Frontal cortex (tissue), 3 donors: ENCODE measurements at regions not wholly inside any gene's neighbourhood (a gene's known extent, or its start where the extent isn't known, plus 50 kb on each side); places are given as distances from the start of the nearest gene placed in this dataset.

Source experiments
- DNase-seq, 2 donors: peaks; one replicate each; pipeline ENCODE4 v3.0.0; 2012; ENCODE audit warnings: low spot score in 2 of 2
- FAIRE-seq: peaks from 2 replicates; lab custom pipeline; 2012; peaks lifted over from hg19 to GRCh38; lab: Jason Lieb, UNC
- donor health status: control.
- donor health status: control.
- donor health status: control.

DNA sequence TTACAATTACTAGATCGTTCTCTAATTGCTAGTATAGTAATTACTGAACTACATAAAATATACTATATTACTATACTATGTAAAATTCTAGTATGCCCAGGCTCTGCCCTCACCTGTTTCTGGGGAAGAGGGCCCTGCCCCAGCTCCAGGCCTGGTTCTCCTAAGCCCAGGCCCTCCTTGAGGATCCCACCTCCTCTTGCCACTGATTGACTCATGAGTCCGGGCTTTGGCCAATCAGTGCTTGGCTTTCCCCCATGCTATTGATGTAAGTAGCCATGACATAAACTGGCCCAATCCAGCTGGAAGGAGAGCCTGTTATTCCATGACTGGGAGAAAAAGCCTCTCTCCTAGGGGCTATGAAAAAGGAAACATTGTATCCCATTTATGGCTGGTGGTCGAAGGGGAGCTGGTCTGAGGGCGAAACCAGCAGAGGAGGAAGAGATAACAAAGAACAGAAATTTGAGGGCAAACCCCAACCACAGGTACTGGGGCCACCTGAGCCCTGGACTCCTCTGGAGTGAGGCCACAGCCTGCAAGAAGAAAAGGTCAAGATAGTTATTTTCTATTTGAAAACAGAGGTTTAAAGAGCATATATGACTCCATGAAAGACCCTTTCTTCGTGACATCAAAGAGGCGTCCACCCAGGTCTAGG lies 129.3 kb upstream of the CD93 start:
- DNase-seq (no peak), FAIRE-seq (no peak)

DNA sequence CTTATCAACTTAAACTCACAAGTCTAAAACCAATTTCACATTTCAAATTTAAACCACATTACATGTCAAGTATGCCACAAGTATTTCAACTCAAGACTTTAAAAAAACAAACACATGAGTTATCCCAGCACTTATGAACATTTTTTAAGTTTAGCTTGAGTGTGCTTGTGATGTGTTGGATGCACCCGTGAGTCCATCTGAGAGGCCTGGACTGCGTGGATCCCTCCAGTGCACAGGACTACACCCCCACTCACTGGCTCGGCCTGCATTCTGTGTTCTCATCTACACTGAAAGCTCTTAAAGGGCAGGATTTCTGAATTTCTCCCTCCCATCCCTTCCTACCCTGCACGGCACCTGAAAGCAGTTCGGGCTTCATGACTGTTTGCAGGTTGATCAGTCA lies 128.8 kb upstream of the CD93 start:
- DNase-seq (no peak), FAIRE-seq (no peak)

DNA sequence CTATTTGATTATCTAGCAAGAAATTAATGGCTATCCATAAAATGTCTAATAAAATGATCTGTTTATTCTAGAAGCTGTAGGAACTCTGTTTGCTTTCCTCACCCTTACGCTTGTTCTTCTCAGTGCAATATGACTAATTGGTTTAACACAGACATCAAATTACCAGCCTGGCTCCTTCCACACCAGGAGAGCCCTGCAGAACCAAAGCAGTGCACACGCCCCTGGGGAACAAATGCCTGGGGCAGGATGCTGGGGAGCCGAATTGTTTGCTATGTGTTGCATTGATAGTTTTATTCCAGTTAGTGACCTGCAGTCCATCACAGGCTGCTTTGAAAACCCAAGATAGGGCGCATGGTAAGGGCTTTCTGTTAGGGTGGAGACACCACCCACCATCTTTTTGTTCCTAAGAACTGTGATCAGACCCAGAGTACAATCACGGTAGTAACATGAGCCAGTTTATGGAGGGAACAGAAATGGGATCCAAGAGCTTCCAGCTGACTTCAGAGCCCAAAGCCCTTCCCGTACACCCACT lies 126.4 kb upstream of the CD93 start:
- DNase-seq (no peak), FAIRE-seq (no peak)

DNA sequence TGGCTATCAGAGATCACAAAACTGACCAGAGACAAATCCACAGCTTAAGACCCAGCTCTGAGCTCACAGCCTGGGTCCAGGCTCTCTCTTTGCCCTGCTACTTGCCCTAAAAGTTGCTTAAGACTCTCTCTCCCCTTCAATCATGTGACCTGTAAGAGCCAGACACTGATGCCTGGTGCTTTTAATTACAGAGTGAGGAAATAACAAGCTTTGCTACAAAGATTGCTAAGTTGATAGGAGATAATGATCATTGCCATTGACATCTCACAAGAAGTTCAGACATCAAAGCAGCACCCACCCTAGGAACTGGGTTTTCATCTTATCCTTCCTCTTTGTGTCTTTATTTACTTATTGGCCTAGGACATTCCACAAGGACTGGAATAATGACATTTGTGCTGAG lies 125.9 kb upstream of the CD93 start:
- no peak for DNase-seq

DNA sequence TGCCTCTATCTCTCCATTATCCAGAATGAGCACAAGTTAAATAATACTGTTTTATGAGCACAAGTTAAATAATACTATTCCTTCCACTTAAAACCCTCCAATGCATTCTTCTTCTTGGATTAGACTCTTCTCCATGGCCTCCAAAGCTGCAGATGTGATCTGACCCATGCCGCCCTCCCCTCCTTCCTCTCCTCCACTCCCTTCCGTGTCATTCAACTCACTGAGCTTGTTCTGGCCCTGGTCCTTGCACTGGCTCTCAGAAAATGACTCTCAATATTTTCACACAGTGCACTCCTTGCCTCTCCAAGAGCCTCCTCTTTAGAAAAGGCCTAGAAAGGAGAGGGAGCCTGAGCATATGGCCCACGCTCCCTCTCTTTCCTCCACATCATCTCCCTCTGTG lies 125.0 kb upstream of the CD93 start:
- FAIRE-seq: no peak

More for the DNA sequence above, 125.9 kb upstream of the CD93 start:
- no peak for FAIRE-seq

DNA sequence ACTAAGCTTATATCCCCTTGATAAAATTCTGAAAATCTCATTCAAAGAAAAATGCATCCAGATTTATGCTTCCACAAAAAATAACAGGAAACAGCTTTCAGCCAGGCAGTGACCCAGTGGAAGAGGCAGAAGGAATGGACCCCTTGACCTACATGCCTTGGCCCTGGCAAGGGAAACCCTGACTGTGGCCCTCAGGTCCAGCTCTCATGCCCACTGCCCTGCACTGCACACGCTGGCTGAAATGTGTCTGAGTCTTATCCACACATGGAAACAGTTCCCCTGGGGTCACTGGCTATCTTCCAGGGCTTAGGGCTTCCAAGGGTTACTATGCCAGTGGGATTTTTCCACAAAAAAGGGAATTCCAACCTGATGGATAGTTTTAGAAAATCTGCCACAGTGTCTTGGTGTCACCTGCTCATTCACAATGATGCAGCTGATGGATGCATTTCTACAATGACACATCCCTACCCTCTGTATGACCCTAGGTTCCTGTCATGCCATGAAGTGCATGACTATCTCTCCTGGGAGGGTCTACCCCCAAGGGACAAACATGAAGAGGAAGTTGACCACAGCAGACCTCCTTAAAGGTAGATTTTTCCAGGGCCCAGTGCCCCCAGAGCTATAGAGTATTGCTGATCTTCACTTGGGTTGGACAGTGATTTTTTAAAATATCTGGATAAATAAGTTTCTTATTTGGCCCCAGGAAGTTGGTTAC lies 121.9 kb upstream of the CD93 start:
- no peak for FAIRE-seq

More for the DNA sequence above, 125.0 kb upstream of the CD93 start:
- no peak for DNase-seq

DNA sequence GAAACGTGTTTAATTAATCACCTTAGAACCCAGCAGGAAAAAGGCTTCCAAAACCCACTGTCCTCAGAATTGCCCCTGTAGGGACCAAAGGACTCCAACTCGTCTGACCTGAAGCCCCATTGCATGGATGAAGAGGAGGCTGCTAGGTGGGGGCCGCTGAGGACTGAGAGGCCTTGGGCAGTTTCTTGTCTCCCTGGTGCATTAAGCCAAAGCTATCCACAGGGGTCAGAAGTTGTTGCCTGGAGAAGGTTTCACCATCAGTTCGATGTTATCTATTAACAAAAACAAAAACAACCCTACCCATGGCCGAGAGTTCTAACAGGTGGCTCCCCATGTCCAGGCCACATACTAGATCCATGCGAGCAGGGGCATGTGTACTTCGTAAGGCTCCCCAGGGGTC lies 120.9 kb upstream of the CD93 start:
- FAIRE-seq (no peak), DNase-seq (no peak)

More for the DNA sequence above, 121.9 kb upstream of the CD93 start:
- no peak for DNase-seq

DNA sequence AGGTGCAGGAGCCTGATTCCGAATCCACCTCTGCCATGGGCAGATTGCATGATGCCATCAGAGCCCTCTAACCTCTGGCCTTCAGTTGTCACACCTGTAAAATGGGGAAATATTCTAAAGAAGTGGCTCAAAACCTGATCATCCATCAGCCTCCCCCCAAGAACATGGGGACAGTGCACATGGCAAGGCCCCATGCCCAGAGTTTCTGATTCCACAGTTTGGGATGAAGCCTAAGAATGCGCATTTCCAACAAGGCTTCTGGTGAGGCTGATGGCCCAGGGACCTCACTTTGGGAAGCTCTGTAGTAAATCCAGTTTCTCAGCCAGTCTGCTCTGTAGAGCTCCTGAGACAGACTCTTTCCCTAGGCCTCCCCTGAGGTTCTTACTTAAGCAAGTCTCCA lies 119.9 kb upstream of the CD93 start:
- DNase-seq (no peak), FAIRE-seq (no peak)

DNA sequence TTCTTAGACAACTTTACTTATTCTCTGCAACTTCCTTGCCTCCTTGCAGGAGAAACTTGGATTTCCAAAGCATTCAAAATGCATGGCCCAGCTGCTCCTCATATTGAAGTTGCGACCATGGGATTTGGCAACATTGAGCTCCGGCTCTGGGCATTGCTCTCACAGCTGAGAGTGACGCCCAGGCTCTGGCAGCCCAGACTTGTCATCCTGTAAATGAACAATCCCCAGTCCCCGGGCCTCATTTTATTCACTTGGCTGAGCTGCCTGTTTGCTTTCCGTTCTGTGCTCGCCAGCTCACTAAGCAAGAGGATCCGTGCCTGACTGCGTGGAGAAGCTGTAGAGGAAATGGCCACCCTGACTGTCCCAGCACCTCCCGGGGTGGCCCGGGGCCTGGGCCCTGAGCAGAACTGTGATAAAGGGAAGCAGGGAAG lies 119.5 kb upstream of the CD93 start:
- FAIRE-seq (no peak), DNase-seq (peak; percentile 24 to 54)

DNA sequence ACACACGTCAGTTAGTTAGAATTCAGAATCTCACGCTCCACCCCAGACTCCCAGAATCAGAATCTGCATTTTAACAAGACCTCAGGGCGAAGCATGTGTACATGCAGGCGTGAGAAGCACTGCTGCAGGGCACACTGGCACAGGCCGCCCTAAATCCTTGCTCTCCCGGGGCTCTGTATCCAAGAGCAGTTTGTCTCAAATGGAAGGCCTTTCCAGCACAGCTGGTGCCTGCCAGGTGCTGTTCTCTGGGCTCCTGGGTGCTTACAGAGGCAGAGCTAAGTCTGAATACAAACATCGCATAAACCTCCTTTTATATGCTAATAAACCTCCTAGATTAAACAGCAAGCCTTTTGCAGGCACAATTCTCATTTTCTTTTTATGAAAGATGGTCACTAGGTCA lies 119.1 kb upstream of the CD93 start:
- FAIRE-seq (no peak), DNase-seq (no peak)

DNA sequence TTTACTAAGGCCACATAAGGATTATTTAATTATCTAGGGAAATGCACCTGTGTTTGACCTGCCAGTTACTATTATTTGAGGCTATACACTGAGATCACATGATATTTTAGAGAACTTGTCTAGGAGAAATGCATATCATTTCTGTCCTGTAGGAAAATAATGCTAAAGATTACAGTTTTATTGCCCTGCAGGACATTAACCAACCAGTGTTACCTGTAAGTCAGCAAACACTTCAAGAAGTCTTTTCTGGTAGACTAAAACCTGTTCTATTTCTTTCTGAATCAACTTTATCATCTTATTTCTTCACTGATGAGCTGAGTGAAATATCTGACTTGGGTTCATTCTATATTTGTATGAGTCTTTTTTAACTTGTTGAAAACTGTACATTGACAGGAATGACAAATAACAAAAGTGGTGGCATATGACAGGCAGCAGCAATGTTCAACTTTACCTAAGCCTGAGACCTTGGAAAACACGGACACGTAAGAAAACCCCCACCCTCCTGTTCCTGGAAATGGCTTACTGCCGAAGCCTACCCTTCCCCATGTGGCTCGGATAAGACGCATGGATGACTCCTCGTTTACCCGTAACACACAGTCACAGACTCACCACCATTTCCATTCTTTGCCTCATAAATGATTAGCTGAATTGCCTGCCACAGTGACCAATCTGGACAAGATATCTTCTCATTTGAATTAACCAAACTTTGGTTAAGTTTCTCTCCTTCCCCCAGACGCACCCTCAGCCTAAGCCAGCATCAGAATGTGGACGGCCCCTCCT lies 118.0 kb upstream of the CD93 start:
- DNase-seq (no peak), FAIRE-seq (no peak)

DNA sequence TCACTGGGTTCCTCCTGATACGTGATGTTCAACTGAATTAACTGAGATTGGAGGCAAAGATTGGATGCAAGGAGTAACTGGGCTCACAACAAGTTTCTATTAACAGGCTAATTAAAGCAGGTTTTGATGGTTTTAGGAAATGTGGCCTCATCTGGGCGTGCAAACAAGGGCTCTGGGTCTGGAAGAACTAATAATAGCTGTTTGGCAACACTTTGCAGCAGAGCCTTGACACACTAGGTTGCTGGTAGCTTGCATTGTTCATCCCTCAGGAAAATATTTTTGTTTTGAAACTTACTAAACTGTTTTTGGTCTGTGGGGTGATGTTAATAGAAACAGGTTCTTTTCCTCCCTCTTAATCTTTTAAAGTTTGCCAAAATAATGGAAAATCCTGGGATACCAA lies 117.2 kb upstream of the CD93 start:
- DNase-seq (no peak), FAIRE-seq (no peak)

DNA sequence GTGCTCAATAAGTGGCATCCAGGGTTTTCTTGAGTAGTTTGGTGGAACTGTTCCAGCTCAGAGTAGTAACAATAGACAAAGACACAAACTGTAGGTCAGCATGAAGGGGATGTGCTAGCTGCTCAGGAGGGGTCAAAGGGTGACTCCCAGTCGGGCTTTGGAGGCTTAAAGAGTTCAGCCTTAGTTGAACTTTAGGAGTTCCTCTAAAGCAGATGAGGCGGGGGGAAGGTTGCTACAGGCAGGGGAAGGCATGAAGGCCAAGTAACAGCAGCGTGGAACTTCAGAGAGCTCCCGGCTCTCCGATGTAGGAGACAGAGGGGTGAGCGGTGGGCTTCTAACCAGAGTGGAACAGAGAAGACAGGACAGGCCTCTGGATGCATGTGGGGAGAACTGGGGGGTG lies 115.5 kb upstream of the CD93 start:
- FAIRE-seq (no peak), DNase-seq (no peak)

DNA sequence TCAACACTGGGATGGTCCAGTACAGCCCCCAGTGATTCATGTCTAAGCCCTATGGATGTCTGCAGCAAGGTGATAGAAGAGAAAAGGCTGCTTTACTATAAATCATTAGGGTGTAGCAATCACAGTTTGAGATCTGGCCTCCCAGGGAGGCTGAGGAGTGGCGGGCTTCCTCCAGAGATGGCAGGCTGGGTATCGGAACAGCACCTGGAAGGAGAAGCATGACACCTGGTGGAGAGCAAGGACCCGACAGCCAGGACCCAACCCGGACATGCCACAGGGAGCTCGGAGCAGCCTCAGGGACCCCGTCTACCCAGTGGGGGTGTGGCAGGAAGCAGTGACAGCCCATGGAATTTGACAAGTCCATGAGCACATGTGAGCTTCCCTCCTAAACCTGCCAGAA lies 114.8 kb upstream of the CD93 start:
- FAIRE-seq: no peak
- DNase-seq: no peak

DNA sequence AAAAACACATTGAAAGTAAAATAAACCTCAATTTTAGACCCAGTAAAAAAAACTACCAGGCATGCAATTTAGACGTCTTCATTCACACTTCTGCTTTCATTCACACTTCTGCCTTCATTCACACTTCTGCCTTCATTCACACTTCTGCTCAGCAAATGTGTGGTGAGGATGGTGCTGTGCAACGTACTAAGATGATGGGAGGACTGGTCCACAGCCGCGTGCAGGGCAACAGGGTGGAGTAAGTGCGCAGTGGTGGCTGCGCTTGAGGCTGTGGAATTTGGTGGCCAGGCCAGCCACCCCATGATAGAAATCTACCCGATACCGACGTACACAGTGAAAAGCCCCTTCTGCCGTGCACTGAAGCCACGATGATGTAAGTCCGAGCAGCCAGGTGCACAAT lies 114.3 kb upstream of the CD93 start:
- FAIRE-seq (no peak), DNase-seq (no peak)

DNA sequence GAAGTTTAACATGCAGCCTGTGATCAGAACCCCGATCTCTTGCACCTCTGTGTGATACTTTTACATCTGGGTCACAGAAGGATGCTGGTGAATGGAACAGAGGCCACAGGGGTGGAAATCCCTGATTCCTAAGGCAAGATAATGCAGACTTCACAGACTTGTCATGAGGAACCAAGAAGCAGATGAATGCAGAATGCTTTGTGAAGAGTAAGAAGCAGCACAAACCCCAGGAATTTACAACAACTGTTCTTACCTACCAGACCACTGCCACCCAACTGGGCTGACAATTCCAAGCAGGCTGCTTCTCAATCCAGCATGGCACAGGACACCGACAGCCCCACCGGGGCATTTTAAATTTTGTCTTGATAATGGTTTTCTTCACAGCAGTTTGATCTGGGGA lies 113.2 kb upstream of the CD93 start:
- no peak for FAIRE-seq
- no peak for DNase-seq

DNA sequence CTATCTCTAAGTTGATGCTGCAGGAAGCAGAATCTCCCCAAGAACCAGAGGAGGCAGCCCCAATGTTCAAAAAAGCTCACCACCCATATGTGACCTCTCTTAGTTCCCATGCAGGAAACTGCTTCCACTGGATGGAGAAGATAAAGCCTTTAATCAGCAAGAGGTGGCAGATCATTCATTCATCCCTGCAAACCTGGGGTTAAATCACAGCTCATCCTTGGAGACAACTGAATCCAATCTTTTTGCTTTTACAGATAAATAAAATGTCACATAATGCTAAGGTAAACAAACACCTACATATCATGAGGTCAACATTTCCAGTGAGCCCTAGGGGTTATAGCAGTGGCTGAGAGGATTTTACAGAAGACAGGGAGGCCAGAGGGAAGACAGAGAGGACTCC lies 112.7 kb upstream of the CD93 start:
- no peak for FAIRE-seq
- no peak for DNase-seq

DNA sequence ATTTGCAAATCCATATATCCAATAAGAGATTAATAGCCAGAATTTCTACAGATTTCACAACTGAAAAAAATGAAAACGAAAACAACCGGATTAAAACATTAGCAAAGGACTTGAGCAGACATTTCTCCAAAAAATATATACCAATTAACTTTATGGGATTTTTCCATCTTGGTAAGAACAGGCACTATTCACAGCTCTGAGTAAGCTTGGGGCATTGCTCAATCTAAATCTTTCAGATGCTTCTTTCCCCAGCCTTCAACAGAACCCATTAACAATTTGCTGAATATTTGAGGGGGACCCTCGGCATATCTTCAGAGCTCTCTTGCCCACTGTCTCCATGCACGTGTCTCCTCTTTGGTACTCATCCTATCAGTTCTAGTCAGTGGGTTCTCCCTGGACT lies 111.7 kb upstream of the CD93 start:
- DNase-seq (no peak), FAIRE-seq (no peak)

DNA sequence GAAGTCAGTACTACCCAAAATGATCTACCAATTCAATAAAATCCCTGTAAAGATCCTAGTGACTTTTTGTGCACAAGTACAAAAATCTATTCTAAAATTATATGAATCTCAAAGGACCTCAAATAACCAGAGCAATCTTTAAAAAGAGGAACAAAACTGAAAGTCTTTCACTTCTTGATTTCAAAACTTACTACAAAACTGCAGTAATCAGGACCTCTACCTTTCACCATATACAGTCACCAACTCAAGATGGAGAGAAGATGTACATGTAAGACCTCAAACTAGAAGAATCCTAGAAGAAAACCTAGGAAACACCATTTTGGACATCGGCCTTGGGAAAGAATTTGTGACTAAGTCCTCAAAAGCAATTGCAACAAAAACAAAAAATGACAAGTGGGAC lies 109.5 kb upstream of the CD93 start:
- DNase-seq (no peak), FAIRE-seq (no peak)

DNA sequence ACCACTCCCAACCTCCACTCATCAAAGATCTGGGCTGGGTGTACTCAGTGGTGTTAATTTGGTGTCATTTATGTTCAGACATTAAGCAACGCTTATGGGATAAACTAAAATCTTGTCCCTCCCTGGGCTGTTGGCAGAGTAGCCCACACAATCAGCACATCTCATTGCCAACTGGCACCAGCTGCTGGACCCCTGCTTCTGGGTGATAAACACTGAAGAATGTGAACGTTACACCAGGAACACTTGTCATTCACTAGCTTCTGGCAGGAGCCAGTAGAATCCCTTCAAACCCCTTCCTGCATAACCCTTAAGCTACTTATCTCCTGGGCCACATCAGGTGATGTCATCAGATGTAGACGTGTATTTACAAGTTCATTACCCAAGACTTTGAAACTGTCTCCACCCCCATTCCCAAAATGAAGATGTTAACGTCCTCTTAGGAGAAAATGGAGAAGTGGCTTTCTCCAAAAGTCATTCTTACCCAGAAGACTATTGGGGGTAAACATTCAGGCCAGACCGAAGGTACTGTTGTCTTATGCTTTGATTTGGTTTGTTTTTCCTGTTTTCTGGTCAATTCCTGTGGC lies 107.8 kb upstream of the CD93 start:
- no peak for DNase-seq
- FAIRE-seq: no peak

DNA sequence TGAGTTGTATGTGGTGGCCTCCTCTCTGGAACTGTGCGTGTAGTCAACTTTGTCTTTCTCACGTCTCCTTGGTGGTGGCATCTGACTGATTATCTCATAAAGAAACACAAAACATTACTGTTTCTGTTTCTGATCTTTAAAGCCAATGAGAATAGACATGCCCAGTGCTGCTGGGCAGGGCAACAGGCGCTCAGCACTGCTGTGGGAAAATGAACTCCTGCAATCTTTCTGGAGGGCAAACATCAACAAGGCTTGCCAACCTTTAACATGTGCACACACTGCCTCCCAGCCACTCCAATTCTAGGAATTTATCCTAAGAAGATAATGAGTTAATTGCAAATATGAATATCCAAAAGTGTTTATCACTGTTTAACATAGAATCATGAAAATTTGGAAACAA lies 106.3 kb upstream of the CD93 start:
- FAIRE-seq: no peak

More for the DNA sequence above, 106.3 kb upstream of the CD93 start:
- DNase-seq: no peak
